T-helper 1 cell treated with Interleukin-12 subunit alpha and Interleukin-12 subunit beta and Interleukin-4 antibody, amounts not matched to agents 30 ng/mL and 1 ng/mL, for 36 hours (primary cell): ENCODE measurements at regions not wholly inside any gene's neighbourhood (a gene's known extent, or its start where the extent isn't known, plus 50 kb on each side); places are given as distances from the start of the nearest gene placed in this dataset.

Source experiments
- intact Hi-C: fragments of 100-400 bp; cut with micrococcal nuclease; formaldehyde crosslinking; loops from one replicate; pipeline ENCODE4 v1.15.1; 2024

- intact Hi-C loops: no loop called here
Measured at GRCh38 chr17:63125987-63126386, 160.0 kb downstream of the TANC2 start.

- intact Hi-C loops: no loop called here
Measured at GRCh38 chr17:63126607-63127006, 160.6 kb downstream of the TANC2 start.

- intact Hi-C loops: no loop called here
Measured at GRCh38 chr17:63132459-63132911, 166.4 kb downstream of the TANC2 start.

GRCh38 chr17:63133491-63133890 lies 167.5 kb downstream of the TANC2 start:
- intact Hi-C loops: no loop called here

GRCh38 chr17:63134867-63135266 lies 168.8 kb downstream of the TANC2 start:
- intact Hi-C loops: no loop called here

- intact Hi-C loops: no loop called here
Measured at GRCh38 chr17:63136369-63137012, 170.5 kb downstream of the TANC2 start.

GRCh38 chr17:63137163-63137562 lies 171.1 kb downstream of the TANC2 start:
- intact Hi-C loops: no loop called here

- intact Hi-C loops: no loop called here
Measured at GRCh38 chr17:63138713-63139112, 172.7 kb downstream of the TANC2 start.

- intact Hi-C loops: no loop called here
Measured at GRCh38 chr17:63139356-63139755, 173.3 kb downstream of the TANC2 start.

- intact Hi-C loops: no loop called here
Measured at GRCh38 chr17:63140255-63140654, 174.2 kb downstream of the TANC2 start.

GRCh38 chr17:63142836-63143235 lies 176.8 kb downstream of the TANC2 start:
- intact Hi-C loops: no loop called here

GRCh38 chr17:63150490-63150889 lies 184.5 kb downstream of the TANC2 start:
- intact Hi-C loops: no loop called here

- intact Hi-C loops: no loop called here
Measured at GRCh38 chr17:63150994-63151464, 185.0 kb downstream of the TANC2 start.

- intact Hi-C loops: no loop called here
Measured at GRCh38 chr17:63151941-63152523, 186.0 kb downstream of the TANC2 start.

- intact Hi-C loops: no loop called here
Measured at GRCh38 chr17:63153488-63153887, 187.5 kb downstream of the TANC2 start.

- intact Hi-C loops: no loop called here
Measured at GRCh38 chr17:63154586-63155244, 188.7 kb downstream of the TANC2 start.

- intact Hi-C loops: no loop called here
Measured at GRCh38 chr17:63156986-63157385, 191.0 kb downstream of the TANC2 start.

- intact Hi-C loops: no loop called here
Measured at GRCh38 chr17:63162406-63163157, 196.5 kb downstream of the TANC2 start.

- intact Hi-C loops: no loop called here
Measured at GRCh38 chr17:63163158-63163520, 197.1 kb downstream of the TANC2 start.

- intact Hi-C loops: no loop called here
Measured at GRCh38 chr17:63165400-63165799, 199.4 kb downstream of the TANC2 start.

- intact Hi-C loops: no loop called here
Measured at GRCh38 chr17:63170795-63171194, 204.8 kb downstream of the TANC2 start.
